Activated CD4-positive, alpha-beta memory T cell treated with anti-CD3 and anti-CD28 coated beads, Interleukin-2, amount 10 ng/mL, durations not matched to agents 7 days and 5 days (primary cell): ENCODE measurements at regions not wholly inside any gene's neighbourhood (a gene's known extent, or its start where the extent isn't known, plus 50 kb on each side); places are given as distances from the start of the nearest gene placed in this dataset.

Source experiments
- CTCF ChIA-PET: fragments of 350-600 bp; sonication (Branson Sonifier 250); formaldehyde crosslinking; loops from one replicate; lab custom pipeline; 2021; ENCODE audit warnings: antibody characterized with exemption, inconsistent platforms; lab: Charles Lee
- POLR2A ChIA-PET: fragments of 350-600 bp; sonication (Branson Sonifier 250); formaldehyde crosslinking; loops from one replicate; lab custom pipeline; 2021; ENCODE audit warnings: antibody characterized with exemption; lab: Charles Lee
- DNase-seq: peaks from one replicate; pipeline ENCODE4 v3.0.0-alpha.2; 2020
- H3K27ac Mint-ChIP-seq: one replicate; pipeline ENCODE4 v1.8.0; 2021; ENCODE audit warnings: mild to moderate bottlenecking, mixed read lengths
- H3K27me3 Mint-ChIP-seq: one replicate; pipeline ENCODE4 v1.8.0; 2021; ENCODE audit warnings: mixed read lengths
- H3K36me3 Mint-ChIP-seq: one replicate; pipeline ENCODE4 v1.8.0; 2021; ENCODE audit warnings: low read depth, mixed read lengths
- H3K4me1 Mint-ChIP-seq: one replicate; pipeline ENCODE4 v1.8.0; 2021; ENCODE audit warnings: mixed read lengths
- H3K4me3 Mint-ChIP-seq: one replicate; pipeline ENCODE4 v1.8.0; 2021; ENCODE audit warnings: mild to moderate bottlenecking, mixed read lengths
- H3K9me3 Mint-ChIP-seq: one replicate; pipeline ENCODE4 v1.8.0; 2021; ENCODE audit warnings: mixed read lengths

GRCh38 chr1:243996223-243996622 is 54.9 kb upstream of the ZBTB18 start:
- H3K4me1 Mint-ChIP-seq: no peaks in the 10 kb centered on the region
- H3K27me3 Mint-ChIP-seq: no peaks in the 10 kb centered on the region
- H3K9me3 Mint-ChIP-seq: peaks cover 4% of the 10 kb centered on the region
- DNase-seq: no peak
- no peak overlapping the region for H3K27ac Mint-ChIP-seq
- H3K4me3 Mint-ChIP-seq: no peak overlapping the region
- CTCF ChIA-PET: no interaction called here
- POLR2A ChIA-PET: no interaction called here
- H3K36me3 Mint-ChIP-seq: no peaks in the 10 kb centered on the region

- Mint-ChIP-seq H3K9me3 (no peaks in the 10 kb centered on the region), H3K36me3 (no peaks in the 10 kb centered on the region), H3K4me3 (no peak overlapping the region), H3K4me1 (no peaks in the 10 kb centered on the region), H3K27me3 (no peaks in the 10 kb centered on the region), H3K27ac (no peak overlapping the region)
- ChIA-PET CTCF (no interaction called here), POLR2A (no interaction called here)
- DNase-seq: no peak
These were observed 59.4 kb upstream of the ZBTB18 start for GRCh38 chr1:243991650-243992049.

DNA sequence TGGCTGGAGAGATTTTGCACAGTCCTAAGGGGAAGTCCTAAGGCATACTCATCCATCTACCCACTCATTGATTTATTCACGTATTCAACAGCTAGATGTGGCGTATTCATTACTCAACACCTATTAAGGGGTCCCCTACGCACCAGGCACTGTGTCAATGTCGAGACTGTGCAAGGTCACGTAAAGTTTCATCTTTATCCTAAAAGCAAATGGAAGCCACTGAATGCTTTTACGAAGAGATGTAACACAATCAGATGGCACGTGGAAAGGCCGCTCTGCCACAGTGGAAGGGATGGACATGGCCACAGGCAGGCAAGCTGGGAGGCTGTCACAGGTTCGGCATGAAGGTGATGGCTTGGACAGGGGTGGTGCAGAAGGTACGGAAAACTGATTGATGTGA is 66.3 kb upstream of the ZBTB18 start:
- DNase-seq: no peak
- ChIA-PET CTCF (no interaction called here), POLR2A (no interaction called here)
- Mint-ChIP-seq H3K4me3 (no peak overlapping the region), H3K4me1 (no peaks in the 10 kb centered on the region), H3K27me3 (no peaks in the 10 kb centered on the region), H3K9me3 (no peaks in the 10 kb centered on the region), H3K27ac (no peak overlapping the region), H3K36me3 (no peaks in the 10 kb centered on the region)

GRCh38 chr1:243982447-243983018 is 68.5 kb upstream of the ZBTB18 start:
- DNase-seq: no peak
- ChIA-PET CTCF (no interaction called here), POLR2A (no interaction called here)
- no peaks in the 10 kb centered on the region for H3K36me3 Mint-ChIP-seq
- H3K4me3 Mint-ChIP-seq: no peak overlapping the region
- no peaks in the 10 kb centered on the region for H3K27me3 Mint-ChIP-seq
- H3K4me1 Mint-ChIP-seq: no peaks in the 10 kb centered on the region
- H3K27ac Mint-ChIP-seq: no peak overlapping the region
- H3K9me3 Mint-ChIP-seq: no peaks in the 10 kb centered on the region

- H3K4me1 Mint-ChIP-seq: no peaks in the 10 kb centered on the region
- ChIA-PET POLR2A (no interaction called here), CTCF (no interaction called here)
- no peaks in the 10 kb centered on the region for H3K9me3 Mint-ChIP-seq
- H3K4me3 Mint-ChIP-seq: no peak overlapping the region
- H3K36me3 Mint-ChIP-seq: no peaks in the 10 kb centered on the region
- H3K27ac Mint-ChIP-seq: no peak overlapping the region
- no peaks in the 10 kb centered on the region for H3K27me3 Mint-ChIP-seq
- DNase-seq: no peak
These were observed 70.6 kb upstream of the ZBTB18 start for GRCh38 chr1:243980471-243980870.

DNA sequence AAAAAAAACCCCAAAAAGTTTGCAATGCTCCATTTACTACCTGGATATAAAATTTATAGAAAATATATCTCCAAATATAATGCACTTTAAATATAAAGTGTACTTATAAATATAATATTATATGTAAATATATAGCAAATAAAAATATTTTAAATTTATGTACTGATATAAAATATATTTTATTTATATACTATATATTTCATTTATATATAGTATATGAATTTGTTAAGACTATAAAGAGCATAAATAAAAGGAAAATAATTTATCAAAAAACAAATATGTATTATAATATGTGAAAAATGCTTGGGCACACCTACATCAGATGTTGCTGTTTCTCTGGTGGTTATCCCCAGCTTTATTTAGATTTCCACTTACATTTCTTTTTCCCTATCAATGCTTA is 71.0 kb upstream of the ZBTB18 start:
- ChIA-PET POLR2A (no interaction called here), CTCF (no interaction called here)
- Mint-ChIP-seq H3K36me3 (no peaks in the 10 kb centered on the region), H3K27me3 (no peaks in the 10 kb centered on the region), H3K9me3 (no peaks in the 10 kb centered on the region), H3K4me3 (no peak overlapping the region), H3K4me1 (no peaks in the 10 kb centered on the region), H3K27ac (no peak overlapping the region)
- no peak for DNase-seq

- Mint-ChIP-seq H3K4me3 (no peak overlapping the region), H3K4me1 (no peaks in the 10 kb centered on the region), H3K36me3 (no peaks in the 10 kb centered on the region), H3K27ac (no peak overlapping the region), H3K9me3 (no peaks in the 10 kb centered on the region), H3K27me3 (no peaks in the 10 kb centered on the region)
- DNase-seq: no peak
- CTCF ChIA-PET: no interaction called here
- POLR2A ChIA-PET: no interaction called here
These were observed 71.7 kb upstream of the ZBTB18 start for GRCh38 chr1:243979396-243979795.

DNA sequence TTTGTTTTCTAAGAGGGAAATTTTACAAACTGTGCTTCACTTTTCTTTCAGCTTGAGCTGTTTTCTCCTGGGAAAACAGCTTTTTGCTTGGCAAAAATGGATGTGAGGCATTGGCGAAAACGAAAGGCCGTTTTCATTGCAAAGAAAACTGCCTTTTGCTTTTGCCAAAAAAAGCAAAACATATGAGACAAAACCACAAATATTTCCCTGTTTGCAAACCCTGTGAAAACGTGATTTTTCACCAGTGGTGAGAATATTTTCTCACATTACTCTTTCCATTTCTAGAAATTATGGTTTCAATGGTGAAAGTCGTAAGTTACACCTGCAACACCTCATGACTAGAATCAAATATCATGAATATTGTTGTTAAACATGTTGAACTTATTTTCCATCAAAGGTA is 74.0 kb upstream of the ZBTB18 start:
- Mint-ChIP-seq H3K4me3 (no peak overlapping the region), H3K4me1 (no peaks in the 10 kb centered on the region), H3K36me3 (no peaks in the 10 kb centered on the region), H3K27ac (no peak overlapping the region), H3K27me3 (no peaks in the 10 kb centered on the region), H3K9me3 (no peaks in the 10 kb centered on the region)
- CTCF ChIA-PET: no interaction called here
- DNase-seq: no peak
- POLR2A ChIA-PET: no interaction called here

DNA sequence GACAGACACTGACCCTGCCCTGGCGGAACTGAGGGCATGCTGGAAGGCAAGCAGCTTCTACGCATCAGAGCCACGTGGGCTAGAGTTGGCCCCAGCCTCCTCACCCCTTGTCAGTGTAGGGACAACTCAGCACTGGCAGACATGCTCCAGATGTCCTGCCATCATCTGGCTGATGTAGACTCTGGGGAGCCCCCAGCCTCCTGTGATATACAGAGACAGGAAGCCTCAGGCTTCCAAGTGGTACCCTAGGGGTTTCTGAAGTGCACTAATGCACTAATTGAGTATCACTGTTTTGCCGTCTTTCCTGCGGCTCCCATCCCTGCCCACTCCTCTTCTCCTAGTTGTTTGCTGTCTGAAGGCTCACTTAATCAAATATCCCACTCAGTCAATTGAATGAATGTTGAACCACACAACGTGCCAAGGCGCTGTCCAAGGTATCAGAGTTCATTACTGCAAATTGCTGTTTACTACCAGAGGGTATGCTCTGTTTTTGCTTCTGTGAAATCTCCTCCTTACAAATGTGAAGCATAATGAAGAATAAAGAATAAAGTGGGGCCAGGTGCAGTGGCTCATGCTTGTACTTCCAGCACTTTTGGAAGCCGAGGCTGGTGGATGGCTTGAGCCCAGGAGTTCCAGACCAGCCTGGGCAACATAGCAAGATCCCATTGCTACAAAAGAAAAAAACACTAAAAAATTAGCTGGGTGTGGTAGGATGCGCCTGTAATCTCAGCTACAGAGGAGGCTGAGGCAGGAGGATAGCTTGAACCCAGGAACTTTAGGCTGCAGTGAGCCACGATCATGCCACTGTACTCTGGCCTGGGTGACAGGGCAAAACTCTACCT is 76.4 kb upstream of the ZBTB18 start:
- H3K4me1 Mint-ChIP-seq: no peaks in the 10 kb centered on the region
- DNase-seq: no peak
- H3K9me3 Mint-ChIP-seq: no peaks in the 10 kb centered on the region
- no peaks in the 10 kb centered on the region for H3K36me3 Mint-ChIP-seq
- ChIA-PET POLR2A (interaction anchor here (0.6 kb wide), 1 partner anchor 153 kb away, joined by 3 read pairs; no protein-coding TSS in a partner anchor), CTCF (no interaction called here)
- H3K4me3 Mint-ChIP-seq: no peak overlapping the region
- H3K27ac Mint-ChIP-seq: no peak overlapping the region
- no peaks in the 10 kb centered on the region for H3K27me3 Mint-ChIP-seq

GRCh38 chr1:243973169-243973568 is 77.9 kb upstream of the ZBTB18 start:
- no peaks in the 10 kb centered on the region for H3K4me1 Mint-ChIP-seq
- no peaks in the 10 kb centered on the region for H3K9me3 Mint-ChIP-seq
- no peaks in the 10 kb centered on the region for H3K36me3 Mint-ChIP-seq
- H3K4me3 Mint-ChIP-seq: no peak overlapping the region
- ChIA-PET POLR2A (no interaction called here), CTCF (no interaction called here)
- H3K27ac Mint-ChIP-seq: no peak overlapping the region
- DNase-seq: no peak
- peaks cover under 1% of the 10 kb centered on the region for H3K27me3 Mint-ChIP-seq

DNA sequence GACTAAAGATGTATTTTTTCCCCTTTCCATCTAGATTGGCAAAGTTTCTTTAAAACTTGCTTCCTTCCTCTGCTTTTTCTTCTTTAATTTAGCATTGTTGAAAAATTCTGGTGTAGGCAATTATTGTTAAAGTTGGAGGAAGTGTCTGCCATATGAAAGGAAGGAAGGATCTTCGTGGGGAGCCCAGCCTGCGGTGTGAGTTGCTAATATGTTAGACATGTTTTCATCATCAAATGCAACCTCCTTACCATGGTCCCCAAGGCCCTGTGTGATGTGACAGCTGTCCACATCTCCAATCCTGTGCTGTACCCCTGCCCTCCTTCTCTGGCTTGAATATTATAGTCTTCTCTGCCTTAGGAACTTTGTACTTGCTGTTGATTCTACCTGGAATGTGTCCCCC is 81.0 kb upstream of the ZBTB18 start:
- ChIA-PET CTCF (no interaction called here), POLR2A (no interaction called here)
- Mint-ChIP-seq H3K4me3 (no peak overlapping the region), H3K4me1 (no peaks in the 10 kb centered on the region), H3K27me3 (peaks cover 3% of the 10 kb centered on the region), H3K9me3 (no peaks in the 10 kb centered on the region), H3K36me3 (no peaks in the 10 kb centered on the region), H3K27ac (no peak overlapping the region)
- DNase-seq: no peak

GRCh38 chr1:243968413-243968812 is 82.7 kb upstream of the ZBTB18 start:
- Mint-ChIP-seq H3K9me3 (no peaks in the 10 kb centered on the region), H3K27ac (no peak overlapping the region), H3K36me3 (no peaks in the 10 kb centered on the region), H3K4me1 (no peaks in the 10 kb centered on the region), H3K27me3 (peaks cover 3% of the 10 kb centered on the region), H3K4me3 (no peak overlapping the region)
- DNase-seq: no peak
- ChIA-PET POLR2A (no interaction called here), CTCF (no interaction called here)

GRCh38 chr1:243964915-243965314 is 86.2 kb upstream of the ZBTB18 start:
- H3K27ac Mint-ChIP-seq: no peak overlapping the region
- peaks cover 7% of the 10 kb centered on the region for H3K27me3 Mint-ChIP-seq
- ChIA-PET POLR2A (no interaction called here), CTCF (no interaction called here)
- no peaks in the 10 kb centered on the region for H3K4me1 Mint-ChIP-seq
- no peak for DNase-seq
- no peaks in the 10 kb centered on the region for H3K9me3 Mint-ChIP-seq
- no peak overlapping the region for H3K4me3 Mint-ChIP-seq
- H3K36me3 Mint-ChIP-seq: no peaks in the 10 kb centered on the region

DNA sequence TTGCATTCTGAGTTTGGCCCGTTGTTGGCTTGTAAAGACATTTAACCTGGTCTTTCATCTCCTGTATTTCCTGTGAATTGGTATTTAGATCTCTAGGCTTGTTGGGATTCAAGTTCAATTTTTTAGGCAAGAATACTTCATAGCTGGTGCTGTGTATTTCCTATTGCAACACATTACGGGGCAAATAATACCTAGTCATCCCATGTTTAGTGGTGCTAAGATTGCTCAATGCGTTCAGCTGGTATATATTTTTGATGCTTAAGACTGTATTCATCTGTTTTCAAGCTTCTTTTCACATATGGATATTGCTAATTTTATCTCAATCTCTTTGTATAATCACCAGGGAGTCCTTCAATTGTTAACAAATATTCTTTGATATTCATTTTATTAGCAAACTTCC is 87.5 kb upstream of the ZBTB18 start:
- POLR2A ChIA-PET: no interaction called here
- H3K4me3 Mint-ChIP-seq: no peak overlapping the region
- no peaks in the 10 kb centered on the region for H3K9me3 Mint-ChIP-seq
- H3K36me3 Mint-ChIP-seq: no peaks in the 10 kb centered on the region
- peaks cover 12% of the 10 kb centered on the region for H3K27me3 Mint-ChIP-seq
- CTCF ChIA-PET: no interaction called here
- H3K27ac Mint-ChIP-seq: no peak overlapping the region
- H3K4me1 Mint-ChIP-seq: no peaks in the 10 kb centered on the region
- no peak for DNase-seq
